NK-92 treated with Interleukin-12 subunit alpha and Interleukin-12 subunit beta, amount 100 ng/mL, for 24 hours (cell line): ENCODE measurements at regions not wholly inside any gene's neighbourhood (a gene's known extent, or its start where the extent isn't known, plus 50 kb on each side); places are given as distances from the start of the nearest gene placed in this dataset.
"Not testable (repeated sequence)": the region's sequence is repeated elsewhere in the genome, so short reads cannot be mapped to it uniquely, and the experiment has no call there.

Experiments
- DNase-seq: peaks from one replicate; lab custom pipeline; 2025; lab: John Stamatoyannopoulos, UW

GRCh38 chrY:7877458-7877857, 965.9 kb upstream of the AMELY start:
- DNase-seq, result no peak

DNA sequence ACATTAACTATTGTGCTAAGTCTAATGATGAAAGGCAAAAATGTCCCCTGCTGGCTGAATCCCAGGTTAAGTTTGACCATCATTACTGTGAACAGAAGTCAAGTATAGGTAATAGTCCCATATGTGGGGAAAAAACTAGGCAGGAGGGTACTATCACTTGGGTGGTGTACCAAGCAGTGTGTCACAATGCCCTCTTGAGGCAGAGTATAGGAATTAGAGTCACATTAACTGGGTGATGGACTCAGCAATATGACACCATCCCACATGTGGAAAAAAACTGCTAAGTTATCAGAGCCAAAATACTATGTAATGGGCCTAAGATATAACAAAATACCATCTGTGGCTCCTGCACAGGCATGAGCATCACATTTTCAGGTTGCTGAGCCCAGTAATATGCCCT, 962.5 kb upstream of the AMELY start:
- DNase-seq, result no peak

- no peak for DNase-seq
Observed at GRCh38 chrY:7871304-7871932, 959.9 kb upstream of the AMELY start.

GRCh38 chrY:7866976-7867375, 955.4 kb upstream of the AMELY start:
- DNase-seq, result no peak

- no peak for DNase-seq
Observed at GRCh38 chrY:7860781-7861614, 949.4 kb upstream of the AMELY start.

GRCh38 chrY:7850191-7850590, 938.6 kb upstream of the AMELY start:
- no peak for DNase-seq

GRCh38 chrY:7845776-7846175, 934.2 kb upstream of the AMELY start:
- no peak for DNase-seq

DNA sequence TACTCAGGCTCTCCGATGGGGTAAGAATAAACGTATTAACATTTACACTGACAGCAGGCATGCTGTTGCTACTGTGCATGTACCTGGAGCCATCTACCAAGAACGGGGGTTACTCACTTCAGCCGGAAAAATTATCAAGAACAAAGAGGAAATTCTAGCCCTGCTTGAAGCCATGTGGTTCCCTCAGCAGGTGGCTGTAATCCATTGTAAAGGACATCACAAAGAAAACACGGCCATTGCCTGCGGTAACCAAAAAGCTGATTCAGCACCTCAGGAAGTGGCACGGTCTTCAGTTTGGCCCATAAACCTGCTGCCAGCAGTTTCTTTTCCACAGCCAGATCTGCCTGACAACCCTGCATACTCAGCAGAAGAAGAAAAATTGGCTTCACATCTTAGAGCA, 925.5 kb upstream of the AMELY start:
- DNase-seq, result no peak

DNA sequence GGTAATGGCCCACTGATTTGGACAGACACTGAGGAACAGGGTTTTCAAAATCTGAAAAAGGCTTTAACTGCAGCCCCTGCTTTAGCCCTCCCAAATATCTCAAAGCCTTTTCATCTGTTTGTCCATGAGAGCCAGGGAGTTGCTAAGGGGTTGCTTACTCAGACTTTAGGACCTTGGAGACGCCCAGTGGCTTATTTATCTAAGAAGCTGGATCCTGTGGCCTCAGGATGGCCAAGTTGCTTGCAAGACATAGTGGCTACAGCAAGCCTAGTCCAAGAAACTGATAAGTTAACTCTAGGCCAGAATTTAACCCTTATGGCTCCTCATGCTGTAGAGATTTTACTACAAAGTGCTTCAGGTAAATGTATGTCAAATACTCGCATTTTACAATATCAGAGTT, 924.8 kb upstream of the AMELY start:
- no peak for DNase-seq

DNA sequence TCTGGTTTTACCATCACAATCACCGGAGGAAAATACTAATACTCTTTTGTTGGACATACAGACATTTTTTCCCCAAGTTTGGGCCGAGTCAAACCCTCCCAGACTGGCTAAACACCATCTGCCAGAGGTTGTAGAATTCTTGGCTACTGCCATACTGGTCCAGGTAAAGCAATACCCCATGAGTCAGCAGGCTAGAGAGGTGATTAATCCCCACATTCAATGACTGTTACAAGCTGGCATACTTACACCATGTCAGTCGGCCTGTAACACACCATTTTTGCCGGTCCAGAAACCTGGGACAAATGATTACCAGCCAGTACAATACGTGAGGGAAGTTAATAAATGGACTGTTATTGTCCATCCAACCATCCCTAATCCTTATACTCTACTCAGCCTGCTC, 923.9 kb upstream of the AMELY start:
- DNase-seq, result no peak

DNA sequence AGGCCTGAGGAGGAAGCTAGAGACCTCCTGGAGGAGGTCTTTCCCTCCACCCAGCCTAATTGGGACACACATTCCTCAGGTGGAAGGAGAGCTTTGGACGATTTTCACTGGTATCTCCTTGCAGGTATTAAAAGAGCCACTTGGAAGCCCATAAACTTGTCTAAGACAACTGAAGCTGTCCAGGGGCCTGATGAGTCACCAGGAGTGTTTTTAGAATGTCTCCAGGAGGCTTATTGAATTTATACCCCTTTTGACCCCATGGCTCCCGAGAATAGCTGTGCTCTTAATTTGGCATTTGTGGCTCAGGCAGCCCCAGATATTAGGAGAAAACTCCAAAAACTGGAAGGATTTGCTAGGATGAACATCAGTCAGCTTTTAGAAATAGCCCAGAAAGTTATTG, 922.7 kb upstream of the AMELY start:
- no peak for DNase-seq

DNA sequence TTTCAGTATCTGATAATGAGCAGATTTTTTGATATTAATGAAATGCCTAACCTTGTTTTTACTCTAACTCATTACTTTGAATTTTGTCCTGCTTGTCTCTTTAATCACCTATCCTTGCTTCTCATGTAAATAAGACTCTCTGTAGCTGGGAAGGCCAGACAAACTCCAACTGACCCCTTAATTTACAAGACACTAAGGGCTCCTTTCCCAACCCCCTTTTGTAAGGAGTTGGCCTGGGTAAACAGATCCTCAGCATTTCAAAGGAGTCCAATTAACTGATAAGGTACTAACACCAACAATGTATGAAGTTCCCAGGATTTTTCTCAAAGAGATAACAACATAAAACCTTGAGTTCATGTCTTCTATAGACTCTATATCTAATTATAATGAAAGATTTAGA, 919.3 kb upstream of the AMELY start:
- DNase-seq, result not testable (repeated sequence)

- no peak for DNase-seq
Observed at GRCh38 chrY:7826533-7826932, 915.0 kb upstream of the AMELY start.

DNA sequence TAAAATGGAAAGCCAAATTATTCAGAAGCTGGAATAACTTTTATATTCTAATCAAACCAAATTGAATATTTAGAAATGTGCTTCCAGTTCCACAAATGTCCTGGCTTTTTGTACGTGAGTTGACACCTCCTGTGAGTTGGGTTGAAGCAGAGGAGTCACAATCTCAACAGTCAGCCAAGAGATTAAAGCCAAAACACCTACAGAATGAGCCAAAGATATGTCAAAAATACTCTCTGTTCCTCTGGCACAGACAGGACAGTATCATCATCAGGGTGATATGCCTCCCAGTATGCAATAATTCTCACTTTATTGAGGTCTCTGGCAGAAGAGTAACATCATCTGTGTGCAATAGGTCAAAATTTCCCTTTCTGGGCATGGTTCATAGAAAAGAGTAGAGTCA, 914.3 kb upstream of the AMELY start:
- no peak for DNase-seq

DNA sequence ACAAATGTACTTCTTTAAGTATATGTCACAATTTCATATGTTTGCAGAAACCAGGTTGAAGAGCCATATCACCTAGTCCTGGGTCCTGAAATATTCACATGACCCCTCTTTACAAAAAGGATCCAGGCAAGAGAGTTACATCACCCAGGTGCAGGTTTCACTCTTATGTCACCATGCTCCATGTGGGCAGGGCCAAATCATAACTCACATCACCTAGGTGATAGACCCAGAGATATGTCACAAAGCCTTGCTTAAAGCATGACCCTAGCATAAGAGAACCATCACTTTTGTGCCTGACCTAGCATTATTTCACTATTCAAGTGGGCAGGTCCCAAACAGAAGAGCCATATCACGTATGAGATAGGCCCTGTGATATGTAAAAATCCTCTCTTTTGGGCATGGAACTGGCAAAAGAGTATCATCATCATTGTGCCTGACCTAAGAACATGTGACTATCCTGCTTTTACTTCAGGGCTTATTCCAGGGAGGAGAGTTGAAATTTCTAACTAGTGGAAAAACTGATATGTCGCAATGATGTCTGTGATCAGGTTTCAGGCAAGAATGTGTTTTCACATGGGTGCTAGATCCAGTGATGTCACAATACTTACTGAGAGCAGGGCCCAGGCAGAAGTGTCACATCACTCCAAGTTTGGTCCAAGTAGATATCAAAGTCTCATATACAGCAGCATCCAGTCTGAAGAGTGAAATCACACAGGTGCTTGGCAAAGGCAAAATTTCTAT, 909.9 kb upstream of the AMELY start:
- DNase-seq, result no peak

DNA sequence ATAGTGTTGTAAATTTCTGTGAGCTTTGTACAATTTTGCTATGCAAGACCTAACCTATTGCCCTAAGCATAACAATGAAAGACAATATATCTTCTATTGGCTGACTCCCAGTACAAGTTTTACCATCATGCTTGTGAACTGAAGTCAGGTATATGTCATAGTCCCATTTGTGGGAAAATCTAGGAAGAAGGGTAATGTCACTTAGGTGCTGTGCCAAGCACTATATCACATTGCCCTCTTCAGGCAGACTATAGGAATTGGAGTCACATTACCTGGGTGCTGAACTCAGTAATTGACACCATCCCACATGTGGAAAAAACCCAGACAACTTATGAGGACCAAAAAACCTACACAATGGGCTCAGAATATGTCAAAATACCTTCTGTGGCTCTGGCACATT, 907.4 kb upstream of the AMELY start:
- DNase-seq, result no peak

DNA sequence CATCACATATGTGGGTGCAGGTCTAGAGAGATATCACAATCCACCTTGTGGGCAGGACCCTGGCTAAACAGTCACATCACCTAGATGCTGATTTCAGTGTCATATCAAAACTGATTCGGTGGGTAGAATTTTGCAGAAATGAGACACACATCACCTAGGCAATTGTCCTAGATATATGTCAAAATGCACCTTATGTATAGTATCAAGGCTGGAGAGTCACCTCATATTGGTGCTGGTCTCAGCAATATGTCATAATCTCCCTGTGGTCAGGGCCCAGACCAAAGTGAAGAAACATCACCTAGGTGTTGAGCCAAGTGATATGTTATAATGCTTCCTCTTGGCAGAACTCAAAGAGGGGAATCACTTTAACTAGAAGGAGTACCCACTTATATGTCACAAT, 905.0 kb upstream of the AMELY start:
- no peak for DNase-seq

DNA sequence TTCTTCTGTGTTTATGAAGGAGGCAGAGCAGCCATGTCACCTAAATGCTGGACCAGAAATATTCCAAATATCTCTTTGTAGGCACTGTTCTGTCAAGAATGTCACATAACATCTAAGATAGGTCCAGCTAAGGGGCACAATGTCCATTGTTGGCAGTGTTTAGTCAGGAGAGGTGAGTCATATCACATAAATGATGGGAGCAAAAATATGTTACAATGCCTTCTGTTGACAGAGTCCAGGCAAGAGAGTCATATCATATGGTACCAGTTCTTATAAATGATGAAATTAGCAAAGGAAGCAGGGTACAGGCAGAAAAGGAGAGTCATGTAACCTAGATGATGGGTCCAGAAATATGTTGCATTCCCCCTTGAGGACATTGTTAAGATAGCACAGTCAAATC, 904.4 kb upstream of the AMELY start:
- DNase-seq, result no peak

DNA sequence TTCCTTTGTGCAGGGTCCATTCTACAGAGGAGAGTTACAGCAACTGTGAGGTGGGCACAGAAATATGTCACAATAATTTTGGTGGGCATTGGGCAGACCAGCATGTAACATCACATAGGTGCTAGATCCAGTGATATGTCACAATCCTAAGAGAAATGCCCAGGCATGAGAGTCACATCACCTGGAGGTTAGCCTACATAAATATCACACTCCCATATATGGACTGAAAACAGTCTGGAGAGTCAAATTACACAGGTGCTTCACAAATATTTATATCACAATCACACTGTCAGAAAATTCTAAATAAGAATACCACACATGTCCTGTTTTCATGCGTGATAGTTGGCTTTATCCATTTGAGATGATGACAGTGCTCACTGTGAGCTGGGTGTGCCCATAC, 903.7 kb upstream of the AMELY start:
- DNase-seq, result no peak

- no peak for DNase-seq
Observed at GRCh38 chrY:7814361-7814760, 902.8 kb upstream of the AMELY start.

- no peak for DNase-seq
Observed at GRCh38 chrY:7810359-7810758, 898.8 kb upstream of the AMELY start.

- DNase-seq, result peak; percentile 0
Observed at GRCh38 chrY:7807516-7807870, 895.9 kb upstream of the AMELY start.
